ENCODE measurements at regions not wholly inside any gene's neighbourhood (a gene's known extent, or its start where the extent isn't known, plus 50 kb on each side); places are given as distances from the start of the nearest gene placed in this dataset.
"Not testable (repeated sequence)": the region's sequence is repeated elsewhere in the genome, so short reads cannot be mapped to it uniquely, and the experiment has no call there.

GRCh38 chr5:3092211-3092610 is 340.7 kb upstream of the IRX2 start:
- DNase-seq (ENCODE audit: low read depth, low spot score), result no peak
- TF ChIP-seq, protein P1, sequence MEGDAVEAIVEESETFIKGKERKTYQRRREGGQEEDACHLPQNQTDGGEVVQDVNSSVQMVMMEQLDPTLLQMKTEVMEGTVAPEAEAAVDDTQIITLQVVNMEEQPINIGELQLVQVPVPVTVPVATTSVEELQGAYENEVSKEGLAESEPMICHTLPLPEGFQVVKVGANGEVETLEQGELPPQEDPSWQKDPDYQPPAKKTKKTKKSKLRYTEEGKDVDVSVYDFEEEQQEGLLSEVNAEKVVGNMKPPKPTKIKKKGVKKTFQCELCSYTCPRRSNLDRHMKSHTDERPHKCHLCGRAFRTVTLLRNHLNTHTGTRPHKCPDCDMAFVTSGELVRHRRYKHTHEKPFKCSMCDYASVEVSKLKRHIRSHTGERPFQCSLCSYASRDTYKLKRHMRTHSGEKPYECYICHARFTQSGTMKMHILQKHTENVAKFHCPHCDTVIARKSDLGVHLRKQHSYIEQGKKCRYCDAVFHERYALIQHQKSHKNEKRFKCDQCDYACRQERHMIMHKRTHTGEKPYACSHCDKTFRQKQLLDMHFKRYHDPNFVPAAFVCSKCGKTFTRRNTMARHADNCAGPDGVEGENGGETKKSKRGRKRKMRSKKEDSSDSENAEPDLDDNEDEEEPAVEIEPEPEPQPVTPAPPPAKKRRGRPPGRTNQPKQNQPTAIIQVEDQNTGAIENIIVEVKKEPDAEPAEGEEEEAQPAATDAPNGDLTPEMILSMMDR (IDR thresholded peaks at IDR 0.05; ENCODE audit: low read depth, low read length), result no peak
- Histone ChIP-seq H3K9me3 (ENCODE audit: control insufficient read depth, insufficient read depth, low read length) (peaks cover 44% of the 10 kb centered on the region), H3K27me3 (ENCODE audit: control insufficient read depth, insufficient read depth, low read length) (no peaks in the 10 kb centered on the region), H3K27ac (ENCODE audit: low read depth, low read length) (no peak overlapping the region), H3K4me3 (ENCODE audit: low read depth, low read length) (no peak overlapping the region)
- ChIA-PET POLR2A (no interaction called here), CTCF (no interaction called here)

DNA sequence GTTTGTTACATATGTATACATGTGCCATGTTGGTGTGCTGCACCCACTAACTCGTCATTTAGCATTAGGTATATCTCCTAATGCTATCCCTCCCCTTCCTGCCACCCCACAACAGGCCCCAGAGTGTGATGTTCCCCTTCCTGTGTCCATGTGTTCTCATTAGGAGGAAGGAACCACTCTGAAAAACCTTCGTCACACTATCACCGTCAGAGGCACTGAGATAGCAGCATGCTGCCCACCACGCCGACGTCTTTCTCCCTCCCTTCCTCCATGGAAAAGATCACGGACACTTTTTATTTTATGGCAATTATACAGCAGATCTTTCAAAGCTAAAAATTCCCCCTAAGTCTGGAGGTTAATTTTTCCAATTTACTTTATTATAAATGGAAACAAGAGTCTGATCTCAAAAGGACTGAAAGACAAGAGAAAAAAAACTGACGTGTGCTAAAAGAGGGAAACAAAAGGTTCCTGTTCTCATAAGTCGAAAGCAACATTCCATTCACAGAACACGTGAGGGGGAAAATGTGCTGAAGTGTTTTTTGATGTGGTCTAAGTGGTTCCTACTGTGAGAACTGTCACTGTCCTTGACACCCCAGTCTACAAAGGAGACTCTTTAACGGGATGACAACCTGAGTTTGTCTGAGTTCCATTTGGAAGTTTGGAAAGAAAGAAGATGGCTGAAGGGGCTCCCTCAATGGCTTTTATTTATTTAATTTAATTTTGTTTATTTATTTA is 339.7 kb upstream of the IRX2 start:
- H3K27me3 ChIP-seq (ENCODE audit: control insufficient read depth, insufficient read depth, low read length), result no peaks in the 10 kb centered on the region
- CTCF ChIA-PET, result no interaction called here
- TF ChIP-seq, protein P1 (IDR thresholded peaks at IDR 0.05; ENCODE audit: low read depth, low read length), result no peak
- H3K9me3 ChIP-seq (ENCODE audit: control insufficient read depth, insufficient read depth, low read length), result peaks cover 37% of the 10 kb centered on the region
- H3K27ac ChIP-seq (ENCODE audit: low read depth, low read length), result no peak overlapping the region
- DNase-seq (ENCODE audit: low read depth, low spot score), result no peak
- H3K4me3 ChIP-seq (ENCODE audit: low read depth, low read length), result no peak overlapping the region
- POLR2A ChIA-PET, result no interaction called here

DNA sequence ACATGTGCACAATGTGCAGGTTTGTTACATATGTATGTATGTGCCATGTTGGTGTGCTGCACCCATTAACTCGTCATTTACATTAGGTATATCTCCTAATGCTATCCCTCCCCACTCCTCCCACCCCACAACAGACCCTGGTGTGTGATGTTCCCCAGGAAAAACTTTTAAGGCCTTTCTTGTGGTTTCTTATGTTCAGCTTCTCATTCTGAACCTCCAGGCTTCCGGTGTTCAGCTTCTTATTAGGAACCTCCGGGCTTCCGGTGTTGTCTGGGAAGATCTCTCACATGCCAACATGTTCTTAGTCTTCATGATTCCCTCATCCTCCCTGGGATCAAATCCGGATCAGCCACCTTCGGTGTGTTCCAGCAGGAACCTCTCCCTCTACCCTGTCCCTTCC is 338.8 kb upstream of the IRX2 start:
- H3K4me3 ChIP-seq (ENCODE audit: low read depth, low read length); H3K27me3 ChIP-seq (ENCODE audit: control insufficient read depth, insufficient read depth, low read length); H3K27ac ChIP-seq (ENCODE audit: low read depth, low read length); CTCF ChIA-PET; POLR2A ChIA-PET; DNase-seq (ENCODE audit: low read depth, low spot score): not testable (repeated sequence)
- H3K9me3 ChIP-seq (ENCODE audit: control insufficient read depth, insufficient read depth, low read length), result peaks cover 31% of the 10 kb centered on the region

- Histone ChIP-seq H3K9me3 (ENCODE audit: control insufficient read depth, insufficient read depth, low read length) (peaks cover 50% of the 10 kb centered on the region), H3K27me3 (ENCODE audit: control insufficient read depth, insufficient read depth, low read length) (no peaks in the 10 kb centered on the region), H3K4me3 (ENCODE audit: low read depth, low read length) (no peak overlapping the region), H3K27ac (ENCODE audit: low read depth, low read length) (no peak overlapping the region)
- DNase-seq (ENCODE audit: low read depth, low spot score), result no peak
- TF ChIP-seq, protein P1 (IDR thresholded peaks at IDR 0.05; ENCODE audit: low read depth, low read length), result no peak
- ChIA-PET CTCF (no interaction called here), POLR2A (no interaction called here)
Measured at GRCh38 chr5:3080366-3080765, 328.9 kb upstream of the IRX2 start.

DNA sequence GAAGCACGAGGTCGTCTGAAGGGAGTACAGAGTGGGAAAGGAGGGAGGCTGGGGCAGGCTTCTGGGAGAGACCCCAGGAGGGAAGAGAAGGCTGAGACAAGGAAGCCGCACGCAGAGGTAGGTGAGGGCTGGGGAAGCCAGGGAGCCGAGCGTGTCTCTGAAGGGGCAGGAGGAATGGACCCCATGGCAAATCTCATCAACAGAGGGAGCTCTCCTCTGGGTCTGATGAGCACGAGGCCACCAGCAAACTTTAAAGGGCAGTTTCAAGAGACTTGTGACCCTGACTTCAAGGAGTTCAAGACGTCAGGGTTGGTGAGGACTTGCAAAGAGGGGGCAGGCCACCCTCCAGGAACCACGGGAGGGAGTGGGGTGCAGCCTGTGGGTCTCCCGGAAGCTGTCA is 326.2 kb upstream of the IRX2 start:
- no peak overlapping the region for H3K27ac ChIP-seq (ENCODE audit: low read depth, low read length)
- DNase-seq (ENCODE audit: low read depth, low spot score), result no peak
- ChIA-PET CTCF (no interaction called here), POLR2A (no interaction called here)
- H3K27me3 ChIP-seq (ENCODE audit: control insufficient read depth, insufficient read depth, low read length), result no peaks in the 10 kb centered on the region
- TF ChIP-seq, protein P1 (IDR thresholded peaks at IDR 0.05; ENCODE audit: low read depth, low read length), result no peak
- H3K4me3 ChIP-seq (ENCODE audit: low read depth, low read length), result no peak overlapping the region
- H3K9me3 ChIP-seq (ENCODE audit: control insufficient read depth, insufficient read depth, low read length), result peaks cover 59% of the 10 kb centered on the region
